GM12878 (cell line): ENCODE measurements at regions not wholly inside any gene's neighbourhood (a gene's known extent, or its start where the extent isn't known, plus 50 kb on each side); places are given as distances from the start of the nearest gene placed in this dataset.

Source experiments
- ATAC-seq: fragments of 200-7000 bp; cut with Tn5 transposase; 3 replicates; pipeline ENCODE4 v1.9.1; 2020; ENCODE audit warnings: mild to moderate bottlenecking, moderate library complexity
- BruUV-seq: library from RNA; stranded (reverse); fragments of 400-500 nt; replicated peaks from 2 replicates; lab custom pipeline; 2021; lab: Mats Ljungman, UMichigan
- CTCF ChIA-PET: fragments of 300-600 bp; sonication (Branson Sonifier 250); formaldehyde crosslinking; extraction: SDS; loops from one replicate; lab custom pipeline; 2021; ENCODE audit warnings: inconsistent platforms; lab: Yijun Ruan, JAX
- POLR2A ChIA-PET: fragments of 350-600 bp; formaldehyde crosslinking; extraction: SDS; loops from one replicate; lab custom pipeline; 2021; ENCODE audit warnings: inconsistent platforms; lab: Charles Lee
- RAD21 ChIA-PET: fragments of 300-600 bp; sonication (Branson Sonifier 250); formaldehyde crosslinking; loops from one replicate; lab custom pipeline; 2023; ENCODE audit warnings: antibody characterized with exemption; ENCODE audit not compliant: unreplicated experiment; lab: Charles Lee
- SMC1A ChIA-PET: fragments of 300-600 bp; sonication (Branson Sonifier 250); formaldehyde crosslinking; loops from one replicate; lab custom pipeline; 2023; ENCODE audit not compliant: unreplicated experiment, uncharacterized antibody; lab: Charles Lee
- DNase-seq: peaks from one replicate; pipeline ENCODE4 v3.0.0-alpha.2; 2011; ENCODE audit warnings: low read depth, low spot score
- FAIRE-seq: peaks from 3 replicates; lab custom pipeline; 2011; peaks lifted over from hg19 to GRCh38; lab: Jason Lieb, UNC
- H2AFZ ChIP-seq: 2 replicates; pipeline ENCODE4 v1.6.0; 2011; ENCODE audit warnings: low read depth, low read length, control low read depth; ENCODE audit not compliant: control insufficient read depth
- H3K27ac ChIP-seq: 2 replicates; pipeline ENCODE4 v1.5.1; 2011; ENCODE audit warnings: control low read depth; ENCODE audit not compliant: control insufficient read depth, insufficient read depth
- H3K27me3 ChIP-seq, 2 experiments: replicated peaks in 1 of 2; 2 replicates each; pipeline versions ENCODE4 v1.6.0 to v1.6.1; 2011; ENCODE audit warnings: low read length in 1 of 2; ENCODE audit not compliant: control insufficient read depth in 2 of 2, insufficient read depth in 2 of 2
- H3K36me3 ChIP-seq, 2 experiments: 2 replicates each; pipeline ENCODE4 v1.5.1; 2011; ENCODE audit warnings: low read length in 1 of 2; ENCODE audit not compliant: control insufficient read depth in 2 of 2, insufficient read depth in 2 of 2
- H3K4me1 ChIP-seq: 2 replicates; pipeline ENCODE4 v1.6.1; 2011; ENCODE audit warnings: mild to moderate bottlenecking, low read length, moderate library complexity, mixed read lengths; ENCODE audit not compliant: control insufficient read depth, insufficient read depth
- H3K4me2 ChIP-seq: 2 replicates; pipeline ENCODE4 v1.6.0; 2011; ENCODE audit warnings: control low read depth; ENCODE audit not compliant: control insufficient read depth, insufficient read depth
- H3K4me3 ChIP-seq: fragments of 200-600 bp; sonication (generic); 2 replicates; pipeline ENCODE4 v1.5.1; 2016
- H3K79me2 ChIP-seq: 2 replicates; pipeline ENCODE4 v1.6.0; 2011; ENCODE audit warnings: low read length; ENCODE audit not compliant: control insufficient read depth, insufficient read depth
- H3K9ac ChIP-seq: 2 replicates; pipeline ENCODE4 v1.8.0; 2011; ENCODE audit warnings: low read length, control low read depth, mixed read lengths; ENCODE audit not compliant: control insufficient read depth, insufficient read depth
- H3K9me3 ChIP-seq: replicated peaks from 3 replicates; pipeline ENCODE4 v1.5.1; 2011; ENCODE audit warnings: mild to moderate bottlenecking, low read length; ENCODE audit not compliant: control insufficient read depth, insufficient read depth
- H4K20me1 ChIP-seq: 2 replicates; pipeline ENCODE4 v1.6.0; 2011; ENCODE audit not compliant: control insufficient read depth, insufficient read depth
- BACH1 ChIP-seq: fragments of 450-650 bp; IDR thresholded peaks from 2 replicates; pipeline ENCODE4 v1.6.1; 2017; ENCODE audit warnings: mild to moderate bottlenecking, borderline replicate concordance
- BCL11A ChIP-seq: IDR thresholded peaks from 2 replicates; pipeline ENCODE4 v1.6.1; 2011; ENCODE audit warnings: low read depth, low read length
- BCLAF1 ChIP-seq: fragments of 450-650 bp; IDR thresholded peaks from 2 replicates; pipeline ENCODE4 v1.6.1; 2017; ENCODE audit warnings: antibody characterized with exemption, mild to moderate bottlenecking, moderate library complexity
- CREB1 ChIP-seq: IDR thresholded peaks from 2 replicates; pipeline ENCODE4 v1.6.1; 2012; ENCODE audit warnings: low read depth, mild to moderate bottlenecking, inconsistent platforms
- EED ChIP-seq: sonication (generic); IDR thresholded peaks from 2 replicates; pipeline ENCODE4 v1.6.1; 2016; ENCODE audit warnings: antibody characterized with exemption, low read depth
- IRF4 ChIP-seq: IDR thresholded peaks from 2 replicates; pipeline ENCODE4 v1.6.1; 2011; ENCODE audit warnings: low read depth, low read length
- MEF2A ChIP-seq: IDR thresholded peaks from 2 replicates; pipeline ENCODE4 v1.6.1; 2011; ENCODE audit warnings: low read depth, mild to moderate bottlenecking, low read length, moderate library complexity; ENCODE audit not compliant: insufficient read depth
- MYC ChIP-seq: IDR thresholded peaks from 2 replicates; pipeline ENCODE4 v1.6.1; 2011; ENCODE audit warnings: mild to moderate bottlenecking, low read length, moderate library complexity, inconsistent platforms; ENCODE audit not compliant: insufficient read depth, insufficient replicate concordance, insufficient read length, severe bottlenecking
- POLR2A ChIP-seq: IDR thresholded peaks from 2 replicates; pipeline ENCODE4 v1.6.1; 2011; ENCODE audit warnings: low read depth, mild to moderate bottlenecking, low read length
- PRDM15 ChIP-seq: fragments of 450-650 bp; formaldehyde crosslinking; IDR thresholded peaks from 2 replicates; pipeline ENCODE4 v1.4.0; 2020; ENCODE audit warnings: mild to moderate bottlenecking, moderate library complexity
- SIN3A ChIP-seq: IDR thresholded peaks from 2 replicates; pipeline ENCODE4 v1.6.1; 2012; ENCODE audit warnings: low read depth, low read length, improper control_type of control experiment
- SMC3 ChIP-seq: IDR thresholded peaks from 2 replicates; pipeline ENCODE4 v1.6.1; 2011; ENCODE audit warnings: low read length, improper control_type of control experiment, borderline replicate concordance
- SREBF2 ChIP-seq: IDR thresholded peaks from 2 replicates; pipeline ENCODE4 v1.6.1; 2012; ENCODE audit warnings: mild to moderate bottlenecking, low read length
- SRF ChIP-seq, 2 experiments: IDR thresholded peaks; 2 replicates each; pipeline ENCODE4 v1.6.1; 2011; ENCODE audit warnings: low read depth in 2 of 2, low read length in 2 of 2, mild to moderate bottlenecking in 1 of 2, moderate library complexity in 1 of 2
- SUPT20H ChIP-seq: IDR thresholded peaks from 2 replicates; pipeline ENCODE4 v1.6.1; 2011; ENCODE audit warnings: low read depth, mild to moderate bottlenecking, low read length, moderate library complexity, borderline replicate concordance; ENCODE audit not compliant: control insufficient read depth
- TBL1XR1 ChIP-seq: IDR thresholded peaks from 2 replicates; pipeline ENCODE4 v1.6.1; 2012; ENCODE audit warnings: low read depth, low read length, improper control_type of control experiment
- ZNF24 ChIP-seq: fragments of 450-650 bp; IDR thresholded peaks from 2 replicates; pipeline ENCODE4 v1.6.1; 2017; ENCODE audit warnings: antibody characterized with exemption, mild to moderate bottlenecking
- ZNF622 ChIP-seq: fragments of 450-650 bp; IDR thresholded peaks from 2 replicates; pipeline ENCODE4 v1.6.1; 2017; ENCODE audit warnings: mild to moderate bottlenecking, inconsistent platforms
- ZSCAN29 ChIP-seq: fragments of 450-650 bp; IDR thresholded peaks from 2 replicates; pipeline ENCODE4 v1.6.1; 2017; ENCODE audit warnings: mild to moderate bottlenecking, moderate library complexity
- ZZZ3 ChIP-seq: IDR thresholded peaks from 2 replicates; pipeline ENCODE4 v1.6.1; 2011; ENCODE audit warnings: low read depth; ENCODE audit not compliant: control insufficient read depth, insufficient read length
- WGBS: methylation state at CpG from one replicate; pipeline ENCODE4 v1.1.6; 2016; ENCODE audit warnings: low lambda C conversion rate; ENCODE audit not compliant: insufficient replicate concordance, insufficient coverage; ENCODE audit errors: missing lambda C conversion rate; 5-methylcytosine and 5-hydroxymethylcytosine counted together
- in situ Hi-C: fragments of 300-500 bp; cut with MboI; formaldehyde crosslinking; loops from 9 replicates; pipeline ENCODE4 v1.14.3; 2018; ENCODE audit warnings: mixed read lengths
- intact Hi-C: fragments of 100-400 bp; cut with micrococcal nuclease; formaldehyde crosslinking; loops from one replicate; pipeline ENCODE4 v1.14.2; 2022; ENCODE audit not compliant: unreplicated experiment

GRCh38 chr21:35801391-35801790, 258.9 kb downstream of the SETD4 start:
- Histone ChIP-seq H3K4me2 (no peak overlapping the region), H4K20me1 (no peaks in the 10 kb centered on the region)
- no peak for DNase-seq
- no peak for TF ChIP-seq SRF (IDR thresholded peaks at IDR 0.05; ENCODE audit: low read depth in 2 of 2, low read length in 2 of 2)
- TF ChIP-seq SUPT20H: no peak
- TF ChIP-seq PRDM15 (CRISPR knock-in tag): no peak
- TF ChIP-seq EED: no peak
- TF ChIP-seq ZSCAN29: no peak
- no peak for TF ChIP-seq SREBF2
- no peak for TF ChIP-seq SIN3A
- TF ChIP-seq MEF2A: no peak
- no peak for TF ChIP-seq BCL11A
- TF ChIP-seq POLR2A: no peak
- no peak for TF ChIP-seq IRF4
- no peak for TF ChIP-seq SMC3
- no peak for TF ChIP-seq BCLAF1
- no peak for TF ChIP-seq ZNF622
- TF ChIP-seq CREB1: no peak
- TF ChIP-seq BACH1: no peak
- TF ChIP-seq TBL1XR1: no peak
- TF ChIP-seq ZNF24: no peak
- TF ChIP-seq MYC: no peak
- no peak for TF ChIP-seq ZZZ3
- TF ChIP-seq, all 136 proteins: peak for 0
- H3K4me3 ChIP-seq: no peak overlapping the region
- H3K9me3 ChIP-seq: no peaks in the 10 kb centered on the region; the same call in 2 of the 3 replicates
- FAIRE-seq: no peak
- RAD21 ChIA-PET: no interaction called here
- intact Hi-C loops (no loop called here), in situ Hi-C loops (no loop called here)
- H3K4me1 ChIP-seq: no peaks in the 10 kb centered on the region
- H3K9ac ChIP-seq: no peak overlapping the region
- POLR2A ChIA-PET: no interaction called here
- no peaks in the 10 kb centered on the region for H3K79me2 ChIP-seq
- H3K27ac ChIP-seq: no peak overlapping the region
- SMC1A ChIA-PET: no interaction called here
- CTCF ChIA-PET: no interaction called here
- H3K36me3 ChIP-seq: no peaks in the 10 kb centered on the region
- no peaks in the 10 kb centered on the region for H3K27me3 ChIP-seq
- no peak overlapping the region for H2AFZ ChIP-seq
- 0% methylated on average over 4 of the region's 4 CpGs for WGBS
- ATAC-seq: no peak
- BruUV-seq: no TSS peak
